ENCODE measurements at regions not wholly inside any gene's neighbourhood (a gene's known extent, or its start where the extent isn't known, plus 50 kb on each side); places are given as distances from the start of the nearest gene placed in this dataset.

DNA sequence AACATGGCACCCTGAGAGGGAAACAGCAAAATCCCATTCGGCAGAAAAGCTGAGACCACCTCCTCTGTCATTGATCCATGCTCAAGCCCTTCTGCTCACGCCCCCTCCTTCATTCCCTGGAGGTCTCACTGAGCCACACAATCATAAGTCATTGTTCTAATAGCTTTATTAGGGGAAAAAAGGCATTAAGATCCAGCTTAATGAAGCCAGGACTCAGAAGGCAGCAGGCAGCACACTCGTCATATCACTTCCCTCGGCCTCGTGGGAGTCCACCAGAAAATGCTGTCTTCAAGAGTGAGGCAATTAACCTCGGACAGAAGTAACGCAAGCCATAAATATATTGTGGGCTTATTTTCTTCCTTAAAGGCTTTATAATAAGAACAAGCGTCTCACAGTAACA lies 153.9 kb upstream of the PPP2R3A start:
- TF ChIP-seq, protein P1, sequence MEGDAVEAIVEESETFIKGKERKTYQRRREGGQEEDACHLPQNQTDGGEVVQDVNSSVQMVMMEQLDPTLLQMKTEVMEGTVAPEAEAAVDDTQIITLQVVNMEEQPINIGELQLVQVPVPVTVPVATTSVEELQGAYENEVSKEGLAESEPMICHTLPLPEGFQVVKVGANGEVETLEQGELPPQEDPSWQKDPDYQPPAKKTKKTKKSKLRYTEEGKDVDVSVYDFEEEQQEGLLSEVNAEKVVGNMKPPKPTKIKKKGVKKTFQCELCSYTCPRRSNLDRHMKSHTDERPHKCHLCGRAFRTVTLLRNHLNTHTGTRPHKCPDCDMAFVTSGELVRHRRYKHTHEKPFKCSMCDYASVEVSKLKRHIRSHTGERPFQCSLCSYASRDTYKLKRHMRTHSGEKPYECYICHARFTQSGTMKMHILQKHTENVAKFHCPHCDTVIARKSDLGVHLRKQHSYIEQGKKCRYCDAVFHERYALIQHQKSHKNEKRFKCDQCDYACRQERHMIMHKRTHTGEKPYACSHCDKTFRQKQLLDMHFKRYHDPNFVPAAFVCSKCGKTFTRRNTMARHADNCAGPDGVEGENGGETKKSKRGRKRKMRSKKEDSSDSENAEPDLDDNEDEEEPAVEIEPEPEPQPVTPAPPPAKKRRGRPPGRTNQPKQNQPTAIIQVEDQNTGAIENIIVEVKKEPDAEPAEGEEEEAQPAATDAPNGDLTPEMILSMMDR (IDR thresholded peaks at IDR 0.05), result no peak
- DNase-seq, result no peak
- intact Hi-C loops (cut with DNase I), result no loop called here
- no peaks in the 10 kb centered on the region for H3K9me3 ChIP-seq
- H3K4me1 ChIP-seq, result no peaks in the 10 kb centered on the region
- no peak overlapping the region for H3K27ac ChIP-seq
- H3K36me3 ChIP-seq, result no peaks in the 10 kb centered on the region
- ATAC-seq, result no peak
- no peak overlapping the region for H3K4me3 ChIP-seq
- peaks cover 0 to 15% of the 10 kb centered on the region in 2 donors for H3K27me3 ChIP-seq

DNA sequence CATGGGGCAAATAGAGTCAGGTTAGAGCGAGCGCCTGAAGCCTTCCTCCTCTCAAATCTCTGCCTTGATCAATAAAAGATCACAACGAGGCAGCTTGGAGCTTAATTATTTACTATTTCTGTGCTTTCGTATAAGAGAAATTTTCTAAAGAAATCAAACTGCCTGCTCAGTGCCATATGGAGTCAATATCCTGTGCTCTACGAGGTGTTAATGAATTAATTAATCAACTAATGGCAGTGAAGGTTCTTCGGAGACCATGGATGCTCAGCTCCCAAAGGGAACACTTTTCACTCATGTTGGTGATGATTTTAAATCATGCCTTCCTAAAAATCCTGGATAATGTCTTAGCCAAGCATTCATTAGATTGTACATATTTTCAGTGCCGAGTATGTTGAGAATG lies 153.5 kb upstream of the PPP2R3A start:
- Histone ChIP-seq H3K27me3 (peaks cover 0 to 18% of the 10 kb centered on the region in 2 donors), H3K27ac (no peak overlapping the region), H3K36me3 (no peaks in the 10 kb centered on the region), H3K9me3 (no peaks in the 10 kb centered on the region), H3K4me3 (no peak overlapping the region), H3K4me1 (no peaks in the 10 kb centered on the region)
- intact Hi-C loops (cut with DNase I), result no loop called here
- TF ChIP-seq, protein P1 (IDR thresholded peaks at IDR 0.05), result no peak
- DNase-seq, result no peak
- no peak for ATAC-seq

- Histone ChIP-seq H3K27ac (no peak overlapping the region), H3K4me3 (no peak overlapping the region), H3K36me3 (no peaks in the 10 kb centered on the region), H3K9me3 (no peaks in the 10 kb centered on the region), H3K4me1 (no peaks in the 10 kb centered on the region), H3K27me3 (no peaks in the 10 kb centered on the region)
- intact Hi-C loops (cut with DNase I), result no loop called here
- no peak for ATAC-seq
- DNase-seq, result no peak
- TF ChIP-seq, protein P1 (IDR thresholded peaks at IDR 0.05), result no peak
Observed at GRCh38 chr3:135834465-135834864, 131.1 kb upstream of the PPP2R3A start.

DNA sequence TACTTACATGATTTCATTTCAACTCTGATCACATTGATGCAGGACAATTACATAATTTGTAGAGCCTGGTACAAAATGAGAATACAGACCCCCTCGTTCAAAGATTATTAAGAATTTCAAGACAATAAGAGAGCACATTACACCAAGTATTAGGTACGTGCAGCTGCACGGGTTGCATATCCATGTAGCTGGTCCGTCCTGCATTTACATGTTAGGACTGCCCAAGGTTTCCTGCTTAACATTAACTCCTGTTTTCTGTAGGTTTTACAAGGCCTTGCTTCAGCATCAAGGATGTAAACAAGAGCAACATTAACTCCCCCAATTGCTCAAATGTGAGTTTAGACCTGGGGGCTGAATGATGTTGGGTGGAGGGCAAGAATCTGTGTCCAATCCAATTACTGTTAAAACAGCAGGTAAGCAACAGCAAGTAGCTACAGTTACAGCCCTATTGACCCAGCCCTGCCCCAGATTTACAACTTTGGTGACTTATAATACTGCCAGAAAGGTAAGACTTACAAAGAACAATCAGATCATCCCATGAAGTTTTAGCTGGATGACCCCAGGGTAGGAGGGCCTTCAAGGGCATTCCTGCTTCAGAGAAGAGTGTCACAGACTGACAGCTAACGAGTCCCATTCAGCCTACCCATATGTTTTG lies 127.4 kb upstream of the PPP2R3A start:
- Histone ChIP-seq H3K27ac (no peak overlapping the region), H3K4me3 (no peak overlapping the region), H3K36me3 (no peaks in the 10 kb centered on the region), H3K27me3 (no peaks in the 10 kb centered on the region), H3K9me3 (no peaks in the 10 kb centered on the region), H3K4me1 (no peaks in the 10 kb centered on the region)
- ATAC-seq (no peak), DNase-seq (no peak)
- TF ChIP-seq, protein P1 (IDR thresholded peaks at IDR 0.05), result no peak
- intact Hi-C loops (cut with DNase I), result no loop called here

- TF ChIP-seq, protein P1 (IDR thresholded peaks at IDR 0.05), result no peak
- intact Hi-C loops (cut with DNase I), result no loop called here
- DNase-seq (no peak), ATAC-seq (no peak)
- Histone ChIP-seq H3K27ac (no peak overlapping the region), H3K27me3 (no peaks in the 10 kb centered on the region), H3K4me1 (no peaks in the 10 kb centered on the region), H3K9me3 (no peaks in the 10 kb centered on the region), H3K4me3 (no peak overlapping the region), H3K36me3 (no peaks in the 10 kb centered on the region)
Observed at GRCh38 chr3:135840436-135840835, 125.1 kb upstream of the PPP2R3A start.
